Ascending aorta (tissue), 2 donors: ENCODE measurements at regions not wholly inside any gene's neighbourhood (a gene's known extent, or its start where the extent isn't known, plus 50 kb on each side); places are given as distances from the start of the nearest gene placed in this dataset.

Source experiments
- DNase-seq, 2 donors: peaks; one replicate each; pipeline ENCODE4 v3.0.0-alpha.2; 2019; ENCODE audit warnings: low spot score in 2 of 2
- H3K27ac ChIP-seq, 2 donors: fragments of 200-600 bp; sonication (generic); one replicate each; pipeline ENCODE4 v1.5.1; 2016 to 2017; ENCODE audit warnings: mild to moderate bottlenecking in 1 of 2
- H3K27me3 ChIP-seq: fragments of 200-600 bp; sonication (generic); one replicate; pipeline ENCODE4 v1.5.1; 2017
- H3K36me3 ChIP-seq, 2 donors: fragments of 200-600 bp; sonication (generic); one replicate each; pipeline ENCODE4 v1.5.1; 2016
- H3K4me1 ChIP-seq, 2 donors: fragments of 200-600 bp; sonication (generic); one replicate each; pipeline ENCODE4 v1.5.1; 2016 to 2017; ENCODE audit warnings: mild to moderate bottlenecking in 1 of 2
- H3K4me3 ChIP-seq, 2 donors: fragments of 200-600 bp; sonication (generic); one replicate each; pipeline ENCODE4 v1.5.1; 2016 to 2017; ENCODE audit warnings: mild to moderate bottlenecking in 1 of 2
- H3K9me3 ChIP-seq, 2 donors: fragments of 200-600 bp; sonication (generic); one replicate each; pipeline ENCODE4 v1.5.1; 2016
- CTCF ChIP-seq, 3 experiments: fragments of 200-600 bp in 2 of 3; fragments of 450-650 bp in 1 of 3; sonication (generic) in 2 of 3; IDR thresholded peaks; one replicate each; pipeline ENCODE4 v1.5.1; 2016 to 2019; ENCODE audit warnings: antibody characterized with exemption in 3 of 3, mild to moderate bottlenecking in 1 of 3, moderate library complexity in 1 of 3
- intact Hi-C: fragments of 100-400 bp; cut with DNase I; formaldehyde crosslinking; loops from one replicate; pipeline ENCODE4 v1.15.1; 2023

- no peaks in the 10 kb centered on the region for H3K9me3 ChIP-seq
- H3K4me3 ChIP-seq = no peak overlapping the region
- TF ChIP-seq CTCF (IDR thresholded peaks at IDR 0.05) = no peak
- H3K27ac ChIP-seq = peak overlapping the region in 1 of 2 donors; percentile 36
- DNase-seq = peak in 1 of 2 donors; percentile 56
- intact Hi-C loops = loop anchor here (1.0 kb wide), 1 partner anchor 12 kb away; no protein-coding TSS in a partner anchor
- peaks cover 8 to 35% of the 10 kb centered on the region in 2 donors for H3K4me1 ChIP-seq
- no peaks in the 10 kb centered on the region for H3K36me3 ChIP-seq
- no peaks in the 10 kb centered on the region for H3K27me3 ChIP-seq
Measured at GRCh38 chr2:236658974-236659757, 89.5 kb downstream of the ACKR3 start.

- intact Hi-C loops = loop anchor here (1.0 kb wide), 1 partner anchor 12 kb away; no protein-coding TSS in a partner anchor
- DNase-seq = peak in 1 of 2 donors; percentile 85
- no peak overlapping the region for H3K4me3 ChIP-seq
- no peaks in the 10 kb centered on the region for H3K36me3 ChIP-seq
- H3K4me1 ChIP-seq = peaks cover 8 to 35% of the 10 kb centered on the region in 2 donors
- no peaks in the 10 kb centered on the region for H3K9me3 ChIP-seq
- no peaks in the 10 kb centered on the region for H3K27me3 ChIP-seq
- H3K27ac ChIP-seq = peak overlapping the region in 1 of 2 donors; percentile 36
- TF ChIP-seq CTCF (IDR thresholded peaks at IDR 0.05) = no peak
Measured at GRCh38 chr2:236659758-236660150, 90.1 kb downstream of the ACKR3 start.

- intact Hi-C loops = no loop called here
- H3K27me3 ChIP-seq = no peaks in the 10 kb centered on the region
- DNase-seq = peak in 1 of 2 donors; percentile 63
- peak overlapping the region; percentile 35 to 37 for H3K27ac ChIP-seq
- H3K4me3 ChIP-seq = no peak overlapping the region
- no peaks in the 10 kb centered on the region for H3K9me3 ChIP-seq
- H3K4me1 ChIP-seq = peaks cover 8 to 35% of the 10 kb centered on the region in 2 donors
- TF ChIP-seq CTCF (IDR thresholded peaks at IDR 0.05) = no peak
- no peaks in the 10 kb centered on the region for H3K36me3 ChIP-seq
Measured at GRCh38 chr2:236661061-236661761, 91.6 kb downstream of the ACKR3 start.

GRCh38 chr2:236661762-236662110 is 92.1 kb downstream of the ACKR3 start:
- H3K4me3 ChIP-seq = no peak overlapping the region
- H3K36me3 ChIP-seq = no peaks in the 10 kb centered on the region
- H3K27ac ChIP-seq = peak overlapping the region; percentile 35 to 37
- DNase-seq = peak in 1 of 2 donors; percentile 59
- H3K27me3 ChIP-seq = no peaks in the 10 kb centered on the region
- H3K4me1 ChIP-seq = peaks cover 8 to 35% of the 10 kb centered on the region in 2 donors
- TF ChIP-seq CTCF (IDR thresholded peaks at IDR 0.05) = no peak
- intact Hi-C loops = no loop called here
- no peaks in the 10 kb centered on the region for H3K9me3 ChIP-seq

- peaks cover 8 to 35% of the 10 kb centered on the region in 2 donors for H3K4me1 ChIP-seq
- no peaks in the 10 kb centered on the region for H3K27me3 ChIP-seq
- no peaks in the 10 kb centered on the region for H3K36me3 ChIP-seq
- H3K4me3 ChIP-seq = no peak overlapping the region
- peak in 1 of 2 donors; percentile 62 for DNase-seq
- H3K27ac ChIP-seq = peak overlapping the region; percentile 35 to 37
- TF ChIP-seq CTCF (IDR thresholded peaks at IDR 0.05) = no peak
- no peaks in the 10 kb centered on the region for H3K9me3 ChIP-seq
- intact Hi-C loops = no loop called here
Measured at GRCh38 chr2:236662231-236663185, 92.9 kb downstream of the ACKR3 start.
